ENCODE measurements at regions not wholly inside any gene's neighbourhood (a gene's known extent, or its start where the extent isn't known, plus 50 kb on each side); places are given as distances from the start of the nearest gene placed in this dataset.

DNA sequence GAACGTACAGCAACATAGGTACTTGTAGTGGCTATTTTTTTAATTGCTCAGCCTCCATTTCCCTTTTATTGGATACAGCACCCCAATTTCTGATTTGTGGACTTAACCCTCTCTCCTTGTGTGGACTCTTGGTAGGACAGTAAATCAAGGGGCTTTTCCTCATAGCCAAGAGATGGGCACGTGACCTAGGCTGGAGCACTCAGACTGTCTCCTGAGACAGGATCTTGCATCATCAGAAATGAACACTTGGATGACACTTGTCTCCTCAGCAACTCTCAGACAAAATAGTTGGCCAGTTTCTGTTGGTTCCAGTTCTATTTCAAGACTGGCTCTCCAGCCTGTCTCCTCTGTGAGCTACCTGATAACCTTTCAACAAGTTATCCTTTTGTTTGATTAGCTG is 112.9 kb upstream of the ZNF678 start:
- no peak for DNase-seq (ENCODE audit: low spot score)

DNA sequence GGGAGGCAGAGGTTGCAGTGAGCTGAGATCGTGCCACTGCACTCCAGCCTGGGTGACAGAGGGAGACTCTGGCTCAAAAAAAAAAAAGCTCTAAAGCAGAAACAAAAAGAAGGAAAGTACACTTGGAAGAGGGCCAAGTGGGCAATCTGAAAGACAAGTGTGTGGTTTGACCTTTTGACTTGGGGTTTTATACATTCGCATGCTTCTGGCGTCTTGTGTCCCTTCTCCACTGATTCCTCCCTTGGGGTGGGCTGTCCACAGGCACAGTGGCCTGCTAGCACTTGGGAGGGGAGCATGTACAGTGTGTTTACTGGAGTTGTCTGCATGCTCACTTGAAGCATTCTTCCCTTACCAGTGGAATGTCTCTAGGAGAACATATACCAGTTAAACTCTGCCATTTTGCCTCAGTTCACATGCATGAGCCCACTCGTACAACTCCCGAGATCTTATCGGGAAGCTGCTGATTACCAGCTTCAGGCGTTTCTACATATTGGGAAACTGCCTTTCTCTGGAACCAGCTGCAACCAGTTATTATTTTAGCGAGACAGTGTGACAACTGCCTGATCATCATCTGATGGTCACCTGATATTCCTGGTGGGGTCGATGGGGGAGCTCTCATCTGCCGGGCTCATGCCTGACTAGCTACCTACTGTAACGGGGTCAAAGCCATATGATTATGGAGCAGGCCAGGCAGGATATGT is 113.5 kb upstream of the ZNF678 start:
- DNase-seq (ENCODE audit: low spot score), result no peak

DNA sequence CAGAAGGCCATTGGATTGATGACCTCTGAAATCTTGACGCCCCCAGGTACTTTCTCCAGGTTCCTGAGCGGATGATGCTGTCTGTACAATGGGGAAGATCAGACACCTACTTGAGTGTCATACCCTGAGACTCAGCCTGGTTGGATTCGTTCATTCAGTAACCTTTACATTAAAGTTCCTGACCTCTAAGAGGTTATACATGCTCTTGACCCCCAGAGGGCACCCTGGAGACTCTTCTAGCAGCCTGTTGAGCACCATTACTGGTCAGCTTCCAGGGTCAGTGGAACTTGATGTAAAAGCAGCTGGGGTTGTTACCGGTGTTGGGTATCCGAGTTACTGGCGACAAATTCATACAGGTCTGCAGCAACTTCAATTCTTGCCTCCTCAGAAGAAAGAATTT is 114.3 kb upstream of the ZNF678 start:
- no peak for DNase-seq (ENCODE audit: low spot score)

DNA sequence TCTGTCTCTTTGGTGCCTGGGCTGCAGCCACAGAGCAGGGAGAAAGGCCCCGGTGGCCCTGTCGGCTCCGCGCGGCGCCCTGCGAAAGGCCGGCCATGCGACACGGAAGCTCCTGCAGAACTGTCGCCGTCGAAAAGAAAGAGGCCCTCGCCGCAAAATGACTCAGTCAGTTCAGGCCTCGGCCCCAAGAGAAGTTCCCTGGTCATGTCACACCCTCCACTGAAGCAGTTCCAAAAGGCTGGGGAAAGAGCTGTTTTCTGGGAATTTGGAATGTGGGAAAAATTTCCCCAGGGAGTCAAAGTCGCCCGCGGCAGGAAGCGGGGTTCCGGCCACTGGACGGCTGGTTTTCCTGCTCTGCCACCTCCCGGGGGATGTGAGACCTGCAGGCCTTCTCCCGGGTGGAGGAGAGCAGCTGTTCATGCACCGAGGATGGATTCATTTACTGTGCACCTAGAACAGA is 115.8 kb upstream of the ZNF678 start:
- peak; percentile 33 for DNase-seq (ENCODE audit: low spot score)

DNA sequence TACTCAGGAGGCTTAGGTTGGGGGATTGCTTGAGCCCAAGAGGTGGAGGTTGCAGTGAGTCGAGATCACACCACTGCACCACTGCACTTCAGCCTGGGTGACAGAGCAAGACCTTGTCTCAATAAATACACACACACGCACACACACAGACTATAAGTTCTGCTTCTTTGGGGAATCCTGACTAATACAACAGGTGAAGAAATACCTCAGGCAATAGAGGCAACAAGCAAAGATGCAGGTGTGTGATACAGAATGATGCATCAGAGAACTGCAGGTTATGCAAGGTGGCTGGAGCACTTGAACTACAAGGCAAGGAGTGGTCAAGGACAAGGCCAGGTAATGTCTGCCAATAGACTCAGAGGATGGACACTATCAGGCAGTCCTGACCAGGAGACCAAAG is 117.6 kb upstream of the ZNF678 start:
- DNase-seq (ENCODE audit: low spot score), result no peak

DNA sequence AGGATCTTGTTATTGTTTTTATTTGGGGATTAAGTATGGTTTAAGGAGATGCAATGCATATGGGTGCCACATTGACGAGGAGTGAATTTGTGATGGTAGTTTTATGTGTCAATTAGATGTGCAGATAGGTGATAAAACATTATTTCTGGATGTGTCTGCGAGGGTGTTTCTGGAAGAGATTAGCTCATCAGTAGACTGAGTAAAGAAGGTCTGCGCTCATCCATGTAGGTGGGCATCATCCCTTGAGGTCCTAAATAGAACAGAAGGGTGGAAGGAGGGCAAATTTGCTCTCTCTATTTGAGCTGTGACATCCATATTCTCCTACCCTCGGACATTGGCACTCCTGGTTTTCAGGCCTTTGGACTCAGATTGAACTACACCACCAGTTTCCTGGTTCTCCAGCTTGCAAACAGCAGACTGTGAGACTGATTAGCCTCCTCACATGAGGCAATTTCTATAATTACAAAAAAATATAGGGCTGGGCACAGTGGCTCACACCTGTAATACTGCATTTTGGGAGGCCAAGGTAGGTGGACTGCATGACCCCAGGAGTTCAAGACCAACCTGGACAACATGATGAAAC is 118.2 kb upstream of the ZNF678 start:
- no peak for DNase-seq (ENCODE audit: low spot score)

DNA sequence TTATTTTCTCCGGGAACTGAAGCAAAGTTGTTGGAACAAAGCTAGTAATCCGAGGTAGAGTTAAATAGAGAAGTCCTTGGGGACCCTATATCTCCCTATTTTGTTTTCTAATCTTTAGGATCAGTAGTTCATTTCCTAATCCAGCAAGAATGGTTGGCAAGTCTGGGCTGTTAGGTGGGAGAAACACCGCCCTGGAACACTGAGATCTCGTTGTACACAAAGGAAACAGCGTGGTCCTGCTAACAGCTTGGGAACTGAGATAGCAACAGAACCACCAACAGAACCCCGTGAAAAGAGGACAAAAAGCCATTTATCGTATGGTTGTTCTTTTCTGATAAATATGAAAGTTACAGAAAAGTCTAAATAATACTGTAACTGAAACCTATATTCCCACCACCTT is 121.9 kb upstream of the CDC42BPA start:
- no peak for DNase-seq (ENCODE audit: low spot score)

DNA sequence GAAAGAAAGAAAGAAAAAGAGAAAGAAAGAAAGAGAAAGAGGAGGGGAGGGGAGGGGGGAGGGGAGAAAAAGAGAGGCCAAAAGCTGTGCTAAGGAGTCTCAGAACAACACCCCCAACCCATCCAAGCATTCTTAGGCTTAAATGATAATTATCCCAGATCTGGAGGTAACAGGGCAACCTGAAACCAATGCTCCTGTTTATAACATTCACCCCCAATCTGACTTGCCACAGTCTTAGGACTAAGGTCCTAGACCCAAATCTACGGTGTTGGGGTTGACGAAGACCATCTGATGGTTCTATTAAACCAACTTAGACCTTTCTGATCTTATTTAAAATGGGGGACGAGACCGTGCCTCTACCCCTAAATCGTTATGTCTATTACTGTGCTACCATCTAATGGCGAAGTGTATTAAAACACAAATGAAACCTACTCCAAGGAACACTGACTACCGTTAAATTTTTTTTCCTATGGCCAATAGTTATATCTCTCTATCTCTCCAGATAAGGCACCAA is 119.3 kb upstream of the CDC42BPA start:
- peak; percentile 80 for DNase-seq (ENCODE audit: low spot score)

DNA sequence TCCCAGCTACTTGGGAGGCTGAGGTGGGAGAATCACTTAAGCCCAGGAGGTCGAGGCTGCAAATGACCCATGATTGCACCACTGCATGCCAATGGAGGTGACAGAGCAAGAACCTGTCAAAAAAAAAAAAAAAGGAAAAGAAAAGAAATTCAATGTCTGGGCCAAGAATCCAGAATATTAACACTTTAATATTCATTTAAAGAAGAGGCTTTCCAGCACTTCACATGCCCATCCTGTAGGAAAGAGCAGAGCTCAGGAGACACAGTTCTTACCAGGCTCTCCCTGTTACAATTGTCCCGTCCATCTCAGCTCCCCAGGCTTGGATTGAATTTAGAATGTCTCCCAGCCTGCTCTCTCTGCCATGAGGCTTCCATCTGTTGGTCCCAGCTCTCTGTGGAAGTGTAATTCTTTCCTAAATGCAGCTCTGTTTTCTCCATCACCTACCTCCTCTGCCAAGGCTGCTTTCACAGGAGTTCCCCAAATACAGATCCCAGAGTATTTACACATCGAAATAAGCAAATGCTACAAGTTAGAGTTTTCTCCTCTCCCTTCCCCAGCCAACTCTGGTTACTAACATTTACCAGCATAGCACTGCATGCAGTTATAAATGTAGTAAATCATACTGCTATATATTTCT is 116.6 kb upstream of the CDC42BPA start:
- DNase-seq (ENCODE audit: low spot score), result peak; percentile 32

DNA sequence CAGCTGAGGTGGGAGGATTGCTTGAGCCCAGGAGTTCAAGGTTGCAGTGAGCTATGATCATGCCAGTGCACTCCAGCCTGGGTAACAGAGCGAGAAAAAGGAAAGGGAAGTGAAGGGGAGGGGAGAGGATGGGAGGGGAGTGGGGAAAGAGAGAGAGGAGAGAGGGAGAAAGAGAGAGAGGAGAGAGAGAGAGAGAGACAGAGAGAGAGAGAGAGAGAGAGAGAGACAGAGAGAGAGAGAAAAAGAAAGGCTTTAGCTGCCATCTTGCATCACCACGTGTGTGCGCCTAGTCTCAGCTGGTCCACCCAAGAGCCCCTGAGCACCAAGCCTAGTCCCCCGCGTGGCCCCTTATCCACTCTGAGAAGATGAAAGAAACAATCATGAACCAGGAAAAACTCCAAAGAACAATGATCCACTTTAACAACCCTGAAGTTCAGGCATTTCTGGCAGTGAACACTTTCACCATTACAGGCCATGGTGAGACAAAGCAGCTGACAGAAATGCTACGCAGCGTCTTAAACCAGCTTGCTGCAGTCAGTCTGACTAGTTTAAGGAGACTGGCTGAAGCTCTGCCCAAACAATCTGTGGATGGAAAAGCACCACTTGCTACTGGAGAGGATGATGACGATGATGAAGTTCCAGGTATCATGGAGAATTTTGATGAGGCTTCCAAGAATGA is 115.5 kb upstream of the CDC42BPA start:
- DNase-seq (ENCODE audit: low spot score), result peak; percentile 49

DNA sequence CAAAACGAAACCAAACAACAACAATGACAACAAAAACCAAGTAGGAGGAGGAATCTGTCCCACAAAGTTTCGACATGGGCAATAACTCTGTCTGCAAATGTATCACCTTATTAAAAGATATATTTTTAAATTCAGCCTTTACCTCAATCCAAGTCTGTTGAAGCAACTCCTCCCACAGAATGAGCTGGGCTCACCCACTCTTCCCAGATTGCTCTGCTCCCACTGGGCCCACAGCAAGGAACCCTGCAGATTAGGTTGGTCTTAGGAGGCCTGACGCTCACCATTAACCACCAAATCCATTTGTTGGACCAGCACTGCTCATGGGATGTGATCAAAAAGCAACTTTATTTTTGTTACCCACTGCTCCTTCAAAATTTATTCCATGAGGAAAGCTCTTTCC is 114.7 kb upstream of the CDC42BPA start:
- no peak for DNase-seq (ENCODE audit: low spot score)

DNA sequence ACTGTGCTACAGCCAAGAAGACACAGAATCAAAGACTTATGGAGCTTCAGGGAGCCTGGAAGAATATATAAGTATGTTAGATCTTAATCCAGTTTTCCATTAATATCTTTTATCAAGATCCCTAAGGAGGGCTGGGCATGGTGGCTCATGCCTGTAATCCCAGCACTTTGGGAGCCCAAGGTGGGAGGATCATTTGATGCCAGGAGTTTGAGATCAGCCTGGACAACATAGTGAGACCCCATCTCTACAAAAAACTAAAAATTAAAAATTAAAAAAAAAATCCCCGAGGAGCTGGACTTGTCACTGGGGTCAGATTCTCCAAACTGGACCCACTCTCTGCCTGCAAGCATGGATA is 113.9 kb upstream of the CDC42BPA start:
- DNase-seq (ENCODE audit: low spot score), result no peak

DNA sequence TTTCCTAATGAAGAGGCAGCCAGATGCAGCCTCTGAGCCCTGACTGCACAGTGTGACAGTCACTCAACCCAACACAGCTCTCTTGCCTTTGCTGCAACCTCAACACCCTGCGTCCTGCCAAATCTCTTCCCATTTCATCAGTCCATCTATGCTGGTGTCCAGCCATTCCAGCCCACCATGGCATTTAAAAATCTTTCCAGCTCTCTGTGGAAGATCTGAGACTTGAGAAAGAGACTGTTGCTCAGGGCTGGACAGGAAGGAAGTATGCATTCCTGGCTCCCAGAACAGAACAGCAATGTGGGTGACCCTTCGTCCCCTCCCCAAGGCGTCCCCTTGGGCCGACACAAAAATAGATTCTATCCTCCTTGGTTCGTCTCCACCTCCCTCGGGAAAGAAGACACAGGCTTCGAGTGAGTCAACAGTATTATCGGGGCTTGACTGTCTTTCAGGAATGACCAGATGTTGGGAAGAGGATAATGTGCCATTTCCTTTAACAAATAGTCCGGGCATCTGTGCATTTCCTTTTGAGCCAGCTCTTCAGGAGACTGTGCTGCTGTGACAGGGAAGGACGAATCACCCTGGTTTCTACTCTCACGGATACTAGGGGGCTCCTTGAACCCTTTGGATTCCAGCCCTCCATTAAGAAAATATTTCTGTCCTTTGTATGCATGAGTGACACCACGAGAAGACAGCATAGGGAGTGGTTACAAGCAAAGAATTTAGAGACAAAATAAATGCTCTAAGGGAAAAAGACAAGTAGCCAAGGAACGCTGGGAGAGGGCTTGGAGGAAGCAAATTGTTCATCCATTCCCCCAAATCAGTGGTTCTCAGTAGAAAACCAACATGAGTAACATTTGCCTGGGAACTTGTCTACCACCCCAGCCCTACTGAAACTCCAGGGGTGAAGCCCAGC is 111.4 kb upstream of the CDC42BPA start:
- DNase-seq (ENCODE audit: low spot score), result peak; percentile 66

DNA sequence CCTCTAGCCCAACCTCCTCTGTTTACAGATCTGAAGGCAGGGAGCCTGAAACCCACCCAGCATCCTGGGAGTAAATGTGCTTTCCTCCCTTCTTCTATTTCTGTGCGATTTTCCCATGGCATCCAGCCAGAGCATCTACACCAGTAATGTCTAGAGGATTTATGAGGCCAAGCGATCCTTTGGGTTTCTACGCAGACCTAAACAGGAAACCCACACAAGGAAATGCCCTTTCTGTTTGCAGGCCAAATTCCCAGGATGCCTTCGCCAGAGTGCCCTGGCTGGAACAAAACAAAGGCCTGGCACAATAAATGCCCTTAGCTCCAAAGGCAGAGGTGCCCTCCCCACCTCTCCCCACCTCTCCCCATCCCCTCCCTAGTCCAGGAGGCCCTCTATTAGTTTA is 110.5 kb upstream of the CDC42BPA start:
- DNase-seq (ENCODE audit: low spot score), result peak; percentile 75

DNA sequence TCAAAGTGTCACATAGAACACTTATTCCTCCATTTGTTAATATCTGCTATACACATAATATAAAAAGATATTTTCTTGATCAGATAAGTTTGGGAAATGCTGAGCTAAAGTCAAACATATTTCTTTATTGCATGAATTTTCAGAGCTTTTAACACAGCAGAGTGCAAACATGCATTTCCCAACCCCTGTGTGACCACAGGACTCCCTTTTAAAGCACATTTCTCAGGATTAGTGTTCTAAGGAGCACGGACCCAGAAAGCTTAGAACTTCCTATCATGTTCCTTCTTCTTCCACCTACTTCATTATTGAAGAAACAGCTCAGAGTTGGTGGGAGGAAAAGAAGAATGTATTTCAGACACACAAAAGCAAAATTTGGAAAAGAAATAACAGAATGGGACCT is 109.1 kb upstream of the CDC42BPA start:
- no peak for DNase-seq (ENCODE audit: low spot score)

DNA sequence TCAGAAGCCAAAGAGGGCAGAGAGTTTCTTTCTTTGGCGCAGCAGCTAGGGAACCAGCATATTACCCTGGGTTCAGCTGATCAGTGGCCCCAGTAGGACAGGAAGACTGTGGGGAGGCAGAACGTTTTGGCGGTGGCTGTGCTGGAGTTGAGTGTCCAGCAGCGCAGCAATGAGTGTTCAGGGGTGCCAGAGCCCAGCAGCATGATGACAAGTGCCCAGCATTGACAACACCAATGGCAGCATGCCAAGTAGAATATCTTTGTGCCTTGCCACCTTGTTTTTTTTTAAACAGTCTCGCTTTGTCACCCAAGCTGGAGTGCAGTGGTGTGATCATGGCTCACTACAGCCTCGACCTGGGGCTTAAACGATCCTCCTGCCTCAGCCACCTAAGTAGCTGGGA is 106.7 kb upstream of the CDC42BPA start:
- no peak for DNase-seq (ENCODE audit: low spot score)

DNA sequence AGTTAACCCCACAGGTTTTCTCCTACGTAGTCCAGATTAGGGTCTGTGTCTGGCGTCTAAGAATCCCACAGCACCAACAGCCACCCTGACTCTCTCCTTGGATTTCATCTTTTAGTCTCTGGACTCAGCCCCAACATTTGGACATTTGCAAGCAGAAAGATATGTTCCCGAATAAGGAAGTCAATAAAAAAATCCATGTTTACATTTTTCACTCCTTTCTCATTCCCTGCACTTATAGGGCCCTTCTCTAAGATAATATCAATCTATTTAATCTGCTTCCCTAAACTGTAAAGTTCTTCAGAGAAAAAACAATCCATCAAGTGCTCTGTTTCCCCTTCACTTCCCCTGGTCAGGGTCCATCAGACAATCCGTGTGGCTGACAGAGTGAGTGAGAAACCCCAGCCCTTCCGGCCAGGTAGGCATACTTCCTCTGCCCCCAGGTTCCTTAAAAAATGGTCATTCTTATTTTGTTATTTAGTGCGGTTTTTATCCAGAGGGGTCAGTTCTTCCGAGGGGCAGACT is 105.9 kb upstream of the CDC42BPA start:
- no peak for DNase-seq (ENCODE audit: low spot score)

DNA sequence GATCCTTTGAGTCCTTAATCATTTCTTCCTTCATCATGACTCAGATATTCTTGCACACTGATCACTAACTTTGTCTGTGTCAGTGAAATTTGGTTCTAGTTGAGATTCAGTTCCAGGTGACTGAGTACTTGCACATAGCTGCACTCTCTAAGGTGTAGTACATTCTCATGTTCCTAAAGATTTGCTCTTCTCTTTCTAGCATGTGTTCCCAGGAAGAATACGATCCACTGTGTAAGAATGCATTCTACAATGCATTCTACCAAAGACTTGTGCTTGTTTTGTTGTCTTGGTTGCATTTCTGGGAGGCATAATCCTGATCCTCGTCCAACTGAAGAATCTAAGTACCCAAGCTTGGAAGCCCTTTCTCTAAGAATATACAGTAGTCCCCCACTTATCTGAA is 104.3 kb upstream of the CDC42BPA start:
- DNase-seq (ENCODE audit: low spot score), result no peak

DNA sequence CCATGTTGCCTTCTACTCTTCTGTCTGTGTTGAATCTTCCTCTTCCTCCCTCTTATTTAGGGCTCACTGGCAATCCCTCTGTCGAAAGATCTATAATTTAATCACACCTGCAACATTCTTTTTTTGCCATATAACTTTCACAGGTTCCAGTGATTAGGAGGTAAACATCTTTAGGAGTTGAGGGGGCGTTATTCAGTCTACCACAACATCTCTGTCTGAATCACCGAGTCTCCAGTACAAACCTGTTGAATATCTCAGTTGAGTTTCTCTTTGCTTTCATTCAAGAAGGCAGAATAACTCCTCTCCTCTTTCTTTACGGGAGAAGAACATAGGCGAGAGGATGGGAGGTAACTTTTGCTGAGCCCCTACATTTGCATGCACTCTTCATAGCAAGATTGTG is 101.9 kb upstream of the CDC42BPA start:
- no peak for DNase-seq (ENCODE audit: low spot score)

DNA sequence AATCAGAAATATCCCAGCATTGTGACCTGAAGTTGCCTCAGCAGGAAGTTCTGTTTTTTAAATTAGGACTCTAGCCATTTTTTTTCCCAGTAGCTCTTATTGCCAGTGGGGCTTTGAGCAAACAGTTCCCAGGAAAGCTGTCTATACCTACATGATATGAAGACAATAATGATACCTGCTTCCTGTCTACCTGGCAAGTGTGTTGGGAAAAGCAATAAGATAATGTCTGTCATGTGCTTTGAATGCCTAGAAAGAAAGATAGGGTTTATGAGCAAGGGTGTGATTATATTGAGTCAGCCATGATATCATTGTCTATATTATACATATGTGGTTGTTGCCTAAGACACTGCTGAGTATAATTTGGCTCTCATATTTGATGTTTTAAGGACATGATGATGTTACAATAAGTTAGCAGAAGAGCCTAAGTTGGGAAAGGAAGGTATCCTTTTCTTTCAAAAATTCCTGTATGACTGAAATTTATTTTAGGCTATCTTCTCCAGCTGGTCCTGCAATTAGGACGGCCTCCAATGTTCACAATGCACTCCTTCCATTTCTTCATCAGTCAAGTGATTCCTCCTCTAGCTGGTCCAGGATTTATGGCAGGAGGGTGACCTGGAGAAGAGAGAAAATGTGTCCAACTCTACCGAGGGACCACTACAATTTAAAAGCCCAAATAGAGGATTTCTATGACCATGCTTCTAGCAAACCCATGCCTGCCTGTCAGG is 99.6 kb upstream of the CDC42BPA start:
- DNase-seq (ENCODE audit: low spot score), result no peak
